Naive B cell (primary cell): ENCODE measurements at regions not wholly inside any gene's neighbourhood (a gene's known extent, or its start where the extent isn't known, plus 50 kb on each side); places are given as distances from the start of the nearest gene placed in this dataset.
"Not testable (repeated sequence)": the region's sequence is repeated elsewhere in the genome, so short reads cannot be mapped to it uniquely, and the experiment has no call there.

Experiments used
- ATAC-seq, 2 donors: fragments of 150-1000 bp; cut with Tn5 transposase; 2 replicates each; pipeline ENCODE4 v1.10.0; 2021; ENCODE audit warnings: low read depth in 2 of 2, mild to moderate bottlenecking in 2 of 2, moderate library complexity in 2 of 2
- DNase-seq: peaks from one replicate; pipeline ENCODE4 v3.0.0; 2022
- H3K27ac Mint-ChIP-seq, 6 donors: one replicate each; pipeline ENCODE4 v1.8.0; 2020 to 2022; ENCODE audit warnings: mild to moderate bottlenecking in 6 of 6, mixed read lengths in 6 of 6, moderate library complexity in 5 of 6, inconsistent platforms in 2 of 6
- H3K27me3 Mint-ChIP-seq, 3 donors: one replicate each; pipeline ENCODE4 v1.8.0; 2021 to 2022; ENCODE audit warnings: mixed read lengths in 3 of 3, mild to moderate bottlenecking in 1 of 3
- H3K36me3 Mint-ChIP-seq, 2 donors: one replicate each; pipeline ENCODE4 v1.8.0; 2020 to 2022; ENCODE audit warnings: mixed read lengths in 2 of 2, inconsistent platforms in 1 of 2, mild to moderate bottlenecking in 1 of 2
- H3K4me1 Mint-ChIP-seq, 3 donors: one replicate each; pipeline ENCODE4 v1.8.0; 2020 to 2022; ENCODE audit warnings: mixed read lengths in 3 of 3, inconsistent platforms in 1 of 3, mild to moderate bottlenecking in 1 of 3, moderate library complexity in 1 of 3
- H3K4me3 Mint-ChIP-seq, 8 donors: one replicate each; pipeline ENCODE4 v1.8.0; 2020 to 2022; ENCODE audit warnings: mild to moderate bottlenecking in 8 of 8, mixed read lengths in 8 of 8, moderate library complexity in 8 of 8, inconsistent platforms in 2 of 8
- H3K9me3 Mint-ChIP-seq, 7 donors: one replicate each; pipeline ENCODE4 v1.8.0; 2020 to 2022; ENCODE audit warnings: mixed read lengths in 7 of 7, mild to moderate bottlenecking in 5 of 7, inconsistent platforms in 2 of 7, moderate library complexity in 1 of 7

DNA sequence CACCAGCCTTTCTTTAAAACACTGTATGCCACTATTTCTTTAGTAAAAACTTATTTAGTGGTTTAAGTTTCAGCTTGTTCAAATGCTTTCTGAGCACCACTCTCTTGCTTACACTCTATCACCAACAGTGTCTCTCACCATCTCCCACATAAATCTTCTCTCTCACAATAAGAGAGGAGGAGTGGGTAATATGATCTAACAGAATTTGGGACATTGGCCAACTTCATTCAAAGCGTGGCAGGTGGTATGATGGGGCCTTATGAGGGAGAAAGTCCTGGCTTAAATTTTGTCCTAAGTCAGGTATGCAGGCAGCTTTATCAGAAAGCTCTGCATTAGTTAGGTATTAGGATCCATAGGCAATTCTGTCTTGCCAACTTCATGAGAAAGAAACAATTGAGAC lies 1132.5 kb downstream of the TUSC7 start:
- ATAC-seq (no peak), DNase-seq (no peak)
- no peaks in the 10 kb centered on the region for H3K36me3 Mint-ChIP-seq
- no peak overlapping the region for H3K27ac Mint-ChIP-seq
- H3K4me3 Mint-ChIP-seq = no peak overlapping the region
- no peaks in the 10 kb centered on the region for H3K9me3 Mint-ChIP-seq
- H3K27me3 Mint-ChIP-seq = no peaks in the 10 kb centered on the region
- no peaks in the 10 kb centered on the region for H3K4me1 Mint-ChIP-seq

DNA sequence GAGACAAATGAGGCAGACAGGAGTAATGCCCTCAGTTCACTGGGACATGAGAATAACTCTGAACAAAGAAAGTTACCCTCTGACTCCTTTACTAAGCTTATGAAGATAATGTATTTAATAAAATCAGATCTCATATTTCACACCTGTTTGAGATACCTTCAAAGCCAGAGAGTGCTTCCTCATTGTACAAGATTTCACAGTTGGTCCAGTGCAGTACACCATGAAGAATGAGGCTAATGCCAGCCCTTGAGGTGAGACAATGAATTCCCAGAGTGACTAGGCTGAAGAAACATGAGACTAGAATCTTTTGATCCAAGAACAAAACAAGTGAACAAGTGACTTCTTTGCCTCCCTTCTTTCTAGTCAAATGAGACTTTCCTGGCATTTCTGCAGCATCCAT lies 1133.8 kb downstream of the TUSC7 start:
- no peaks in the 10 kb centered on the region for H3K36me3 Mint-ChIP-seq
- H3K27ac Mint-ChIP-seq = no peak overlapping the region
- H3K9me3 Mint-ChIP-seq = no peaks in the 10 kb centered on the region
- DNase-seq (no peak), ATAC-seq (no peak)
- no peaks in the 10 kb centered on the region for H3K27me3 Mint-ChIP-seq
- no peak overlapping the region for H3K4me3 Mint-ChIP-seq
- no peaks in the 10 kb centered on the region for H3K4me1 Mint-ChIP-seq

GRCh38 chr3:117844676-117845075 lies 1135.1 kb downstream of the TUSC7 start:
- Mint-ChIP-seq H3K27me3 (no peaks in the 10 kb centered on the region), H3K9me3 (no peaks in the 10 kb centered on the region), H3K4me1 (no peaks in the 10 kb centered on the region), H3K27ac (no peak overlapping the region), H3K4me3 (no peak overlapping the region), H3K36me3 (no peaks in the 10 kb centered on the region)
- DNase-seq (no peak), ATAC-seq (no peak)

- DNase-seq (no peak), ATAC-seq (no peak)
- no peaks in the 10 kb centered on the region for H3K27me3 Mint-ChIP-seq
- H3K4me3 Mint-ChIP-seq = no peak overlapping the region
- peaks cover 0 to 2% (median 0%) of the 10 kb centered on the region in 7 donors for H3K9me3 Mint-ChIP-seq
- no peaks in the 10 kb centered on the region for H3K4me1 Mint-ChIP-seq
- H3K27ac Mint-ChIP-seq = no peak overlapping the region
- no peaks in the 10 kb centered on the region for H3K36me3 Mint-ChIP-seq
These were observed 1136.7 kb downstream of the TUSC7 start for GRCh38 chr3:117846238-117846637.

- Mint-ChIP-seq H3K4me3 (no peak overlapping the region), H3K36me3 (no peaks in the 10 kb centered on the region), H3K27ac (no peak overlapping the region), H3K27me3 (no peaks in the 10 kb centered on the region), H3K9me3 (peaks cover 0 to 5% (median 0%) of the 10 kb centered on the region in 7 donors), H3K4me1 (no peaks in the 10 kb centered on the region)
- no peak for DNase-seq
- ATAC-seq = no peak
These were observed 1139.0 kb downstream of the TUSC7 start for GRCh38 chr3:117848606-117849005.

DNA sequence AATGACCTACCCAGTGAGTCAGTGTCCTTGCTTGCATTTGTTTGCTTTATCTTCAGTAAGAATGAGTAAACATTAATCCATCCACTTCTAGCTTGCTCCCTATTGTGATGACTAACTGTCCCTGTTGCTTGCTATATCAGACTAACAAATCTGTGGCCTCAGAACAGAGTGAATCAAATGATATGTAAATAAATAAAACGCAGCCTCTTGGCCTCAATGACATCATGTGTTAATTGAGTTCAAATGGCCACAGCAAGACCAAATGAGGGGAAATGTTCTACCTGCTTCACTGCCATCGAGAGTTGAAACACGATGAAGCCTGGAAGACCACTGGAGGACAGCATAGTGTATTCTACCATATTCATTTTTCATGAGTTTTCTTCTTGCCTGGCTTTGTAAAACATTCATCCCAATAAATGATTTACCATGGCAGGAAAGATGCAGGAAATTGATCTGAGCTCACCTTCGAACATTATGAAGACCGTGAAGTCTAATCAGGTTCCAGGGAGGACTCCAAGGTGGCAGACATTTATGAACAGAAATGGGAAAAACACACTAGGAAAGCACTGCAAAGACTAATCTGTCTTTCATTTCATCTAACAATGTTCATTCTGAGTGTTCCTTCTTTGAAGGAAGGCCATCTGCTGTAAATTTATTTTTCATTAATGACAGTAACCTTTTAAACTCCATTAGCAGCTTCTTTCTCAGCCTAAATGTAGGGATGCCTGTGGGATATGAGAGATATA lies 1144.5 kb downstream of the TUSC7 start:
- ATAC-seq = no peak
- Mint-ChIP-seq H3K4me1 (no peaks in the 10 kb centered on the region), H3K9me3 (peaks cover 0 to 7% (median 0%) of the 10 kb centered on the region in 7 donors), H3K36me3 (no peaks in the 10 kb centered on the region), H3K27ac (no peak overlapping the region), H3K27me3 (no peaks in the 10 kb centered on the region), H3K4me3 (no peak overlapping the region)
- DNase-seq = no peak

DNA sequence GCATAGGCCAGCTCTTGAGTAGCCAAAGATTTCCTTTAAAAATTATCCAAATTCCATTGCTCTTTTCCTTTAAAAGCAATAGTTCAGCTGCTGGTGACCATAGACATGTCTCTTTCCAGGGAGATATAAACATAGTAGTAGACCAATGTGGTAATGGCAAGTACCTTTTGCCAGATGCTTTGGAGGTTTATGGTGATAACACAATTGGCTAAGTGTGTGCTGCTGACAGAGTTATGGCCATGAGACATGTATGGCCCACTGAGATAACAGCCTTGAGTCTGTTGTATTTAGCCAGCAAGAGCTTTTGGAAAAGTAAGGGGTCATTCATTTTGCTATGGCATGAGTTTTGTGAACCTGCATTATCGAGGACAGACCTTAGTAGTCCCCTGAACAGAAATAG lies 1146.8 kb downstream of the TUSC7 start:
- Mint-ChIP-seq H3K27ac (no peak overlapping the region), H3K27me3 (no peaks in the 10 kb centered on the region), H3K36me3 (no peaks in the 10 kb centered on the region), H3K9me3 (peaks cover 0 to 8% (median 4%) of the 10 kb centered on the region in 7 donors), H3K4me3 (no peak overlapping the region), H3K4me1 (no peaks in the 10 kb centered on the region)
- ATAC-seq (no peak), DNase-seq (no peak)

GRCh38 chr3:117863146-117863545 lies 1153.6 kb downstream of the TUSC7 start:
- no peaks in the 10 kb centered on the region for H3K4me1 Mint-ChIP-seq
- DNase-seq (no peak), ATAC-seq (no peak)
- no peak overlapping the region for H3K27ac Mint-ChIP-seq
- H3K27me3 Mint-ChIP-seq = no peaks in the 10 kb centered on the region
- no peak overlapping the region for H3K4me3 Mint-ChIP-seq
- H3K36me3 Mint-ChIP-seq = no peaks in the 10 kb centered on the region
- peaks cover 0 to 5% (median 3%) of the 10 kb centered on the region in 7 donors for H3K9me3 Mint-ChIP-seq

- Mint-ChIP-seq H3K9me3 (peaks cover 0 to 5% (median 0%) of the 10 kb centered on the region in 7 donors), H3K4me1 (no peaks in the 10 kb centered on the region), H3K4me3 (no peak overlapping the region), H3K27me3 (no peaks in the 10 kb centered on the region), H3K27ac (no peak overlapping the region), H3K36me3 (no peaks in the 10 kb centered on the region)
- ATAC-seq (no peak), DNase-seq (no peak)
These were observed 1155.8 kb downstream of the TUSC7 start for GRCh38 chr3:117865338-117865737.

DNA sequence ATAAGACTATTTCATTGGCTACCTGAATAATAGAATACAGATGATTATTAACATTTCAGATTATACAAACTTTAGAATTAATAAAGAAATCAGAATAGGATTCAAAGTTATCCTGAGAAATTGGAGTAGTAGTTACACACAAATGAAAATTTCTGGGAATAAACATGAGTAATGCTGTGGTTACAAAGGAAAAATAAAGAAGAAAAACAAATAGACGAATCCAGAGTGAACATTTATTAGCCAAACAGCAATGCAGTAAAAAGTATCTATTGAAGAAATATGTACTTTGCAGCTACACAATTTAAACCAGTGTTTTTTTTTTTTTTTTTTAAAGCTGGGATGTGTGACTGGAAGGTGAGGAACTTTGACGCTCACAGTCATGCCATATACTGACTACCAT lies 1159.2 kb downstream of the TUSC7 start:
- Mint-ChIP-seq H3K9me3 (peaks cover 0 to 2% (median 0%) of the 10 kb centered on the region in 7 donors), H3K27me3 (no peaks in the 10 kb centered on the region), H3K4me1 (no peaks in the 10 kb centered on the region), H3K4me3 (no peak overlapping the region), H3K36me3 (no peaks in the 10 kb centered on the region), H3K27ac (no peak overlapping the region)
- no peak for ATAC-seq
- DNase-seq = no peak

DNA sequence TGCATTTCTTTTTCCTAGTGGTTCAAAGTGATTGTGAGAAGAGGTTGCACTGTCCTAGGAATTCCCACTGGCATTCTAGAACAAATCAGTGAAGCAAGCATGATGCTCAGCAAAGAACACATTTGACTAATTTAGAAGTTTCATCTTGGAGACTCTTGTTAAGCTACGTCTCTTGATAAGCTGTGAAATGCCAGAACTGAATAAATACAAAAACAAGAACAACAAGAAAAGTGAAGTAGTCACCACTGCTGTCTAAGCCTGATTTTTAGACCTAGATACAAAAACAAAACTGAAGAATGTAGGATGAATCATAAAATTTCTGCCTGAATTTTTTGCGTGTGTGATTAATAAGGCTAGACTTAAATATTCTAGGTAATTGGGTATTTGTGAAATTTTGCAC lies 1162.4 kb downstream of the TUSC7 start:
- ATAC-seq (no peak), DNase-seq (no peak)
- Mint-ChIP-seq H3K4me1 (no peaks in the 10 kb centered on the region), H3K4me3 (no peak overlapping the region), H3K27ac (no peak overlapping the region), H3K36me3 (no peaks in the 10 kb centered on the region), H3K27me3 (no peaks in the 10 kb centered on the region), H3K9me3 (peaks cover 0 to 4% (median 0%) of the 10 kb centered on the region in 7 donors)

DNA sequence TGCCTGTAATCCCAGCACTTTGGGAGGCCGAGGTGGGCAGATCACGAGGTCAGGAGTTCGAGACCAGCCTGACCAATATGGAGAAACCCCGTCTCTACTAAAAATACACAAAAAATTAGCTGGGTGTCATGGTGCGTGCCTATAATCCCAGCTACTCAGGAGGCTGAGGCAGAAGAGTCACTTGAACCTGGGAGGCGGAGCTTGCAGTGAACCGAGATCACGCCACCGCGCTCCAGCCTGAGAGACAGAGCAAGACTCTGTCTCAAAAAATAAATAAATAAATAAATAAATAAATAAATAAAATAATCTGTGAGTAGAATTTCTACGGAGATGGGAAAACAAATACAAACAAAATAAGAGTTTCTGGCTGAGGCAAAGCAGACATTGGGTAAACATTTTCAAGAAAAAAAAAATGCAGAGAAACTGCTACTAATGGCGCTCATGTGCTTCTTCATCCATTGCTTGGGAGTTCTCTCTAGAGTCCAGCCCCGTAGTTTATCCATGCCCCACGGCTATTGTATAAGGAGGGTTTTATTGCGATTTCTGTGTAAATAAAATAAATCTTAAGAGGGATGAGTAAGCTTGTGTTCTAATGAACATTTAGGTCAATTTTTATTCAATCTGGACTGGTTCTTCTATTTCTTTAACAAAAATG lies 1161.9 kb downstream of the IGSF11 start:
- H3K9me3 Mint-ChIP-seq, ATAC-seq: not testable (repeated sequence)

DNA sequence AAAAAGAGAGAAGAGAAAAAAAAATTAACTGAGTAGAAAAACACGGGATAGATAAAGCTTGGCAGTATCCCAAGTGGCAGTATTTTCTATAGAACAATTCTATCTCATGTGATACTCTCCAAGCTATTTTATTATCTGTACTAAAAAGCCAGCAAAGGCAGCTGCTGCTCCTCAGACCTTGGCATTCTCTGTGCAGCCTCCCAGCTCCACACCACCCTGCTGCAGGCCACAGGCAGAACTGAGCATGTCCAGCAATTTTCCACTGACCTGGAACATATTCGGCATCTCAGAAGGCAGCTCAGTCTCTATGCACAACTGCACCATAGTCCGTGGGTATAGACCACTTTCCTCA lies 1161.4 kb downstream of the IGSF11 start:
- Mint-ChIP-seq H3K36me3 (no peaks in the 10 kb centered on the region), H3K9me3 (peaks cover 0 to 4% (median 0%) of the 10 kb centered on the region in 7 donors), H3K27me3 (no peaks in the 10 kb centered on the region), H3K4me3 (no peak overlapping the region), H3K4me1 (no peaks in the 10 kb centered on the region), H3K27ac (no peak overlapping the region)
- no peak for ATAC-seq
- no peak for DNase-seq

More for the DNA sequence above, 1161.9 kb downstream of the IGSF11 start:
- not testable (repeated sequence) for H3K27me3 Mint-ChIP-seq, H3K36me3 Mint-ChIP-seq, DNase-seq, H3K4me1 Mint-ChIP-seq, H3K4me3 Mint-ChIP-seq, H3K27ac Mint-ChIP-seq

DNA sequence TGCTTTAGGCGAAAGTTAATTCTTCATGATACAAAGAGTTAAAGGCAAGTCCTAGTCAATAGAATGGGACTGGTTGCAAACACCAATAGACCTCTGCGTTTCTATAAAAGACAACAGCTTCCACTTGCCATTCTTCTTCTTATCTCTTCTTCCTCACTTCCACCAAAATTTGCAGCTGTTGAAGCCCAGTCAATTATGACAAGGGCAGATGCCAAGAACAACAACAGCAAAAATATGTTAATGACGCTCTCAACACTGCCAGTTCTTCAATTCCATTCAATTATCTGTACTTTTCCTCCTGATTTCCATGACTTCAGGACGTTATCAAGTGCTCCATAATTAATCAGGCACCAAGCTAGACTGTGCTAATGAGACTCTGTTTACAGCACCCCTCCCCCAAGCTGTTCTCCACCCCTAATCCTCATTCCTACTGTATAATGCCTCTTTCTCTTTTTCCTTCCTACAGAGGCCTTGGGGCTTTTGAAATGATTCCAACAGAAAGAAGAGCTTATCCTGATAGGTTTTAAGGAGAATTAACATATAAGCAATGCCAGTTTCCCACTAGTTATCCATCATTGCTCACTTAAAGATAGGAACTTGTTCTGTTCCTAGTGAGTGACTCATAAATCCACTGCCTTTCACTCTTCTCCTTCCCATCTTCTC lies 1160.5 kb downstream of the IGSF11 start:
- Mint-ChIP-seq H3K27ac (no peak overlapping the region), H3K9me3 (peaks cover 0 to 4% (median 0%) of the 10 kb centered on the region in 7 donors), H3K36me3 (no peaks in the 10 kb centered on the region), H3K27me3 (no peaks in the 10 kb centered on the region), H3K4me1 (no peaks in the 10 kb centered on the region), H3K4me3 (no peak overlapping the region)
- DNase-seq = no peak
- ATAC-seq = no peak
